ENCODE measurements at regions not wholly inside any gene's neighbourhood (a gene's known extent, or its start where the extent isn't known, plus 50 kb on each side); places are given as distances from the start of the nearest gene placed in this dataset.

DNA sequence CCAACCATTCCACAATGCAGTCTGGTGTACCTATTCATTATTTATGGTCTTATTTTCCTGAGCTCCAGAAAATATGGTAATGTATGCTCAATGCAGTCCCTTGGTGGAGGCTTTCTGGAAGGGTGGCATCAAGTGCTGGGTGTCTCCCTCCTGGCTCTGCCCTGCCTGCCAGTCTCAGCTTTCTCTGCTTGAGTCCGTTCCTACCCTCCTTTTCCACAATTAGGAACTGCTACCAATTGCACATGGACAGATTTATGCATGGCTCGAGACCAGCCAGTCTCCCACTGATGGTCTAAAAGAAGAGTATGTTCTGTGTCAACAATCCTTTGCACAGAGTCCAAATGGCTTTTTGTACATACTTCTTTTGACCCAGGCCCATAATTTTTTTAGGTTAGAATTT, 189.8 kb downstream of the TLE1 start:
- no peak overlapping the region for H3K27ac ChIP-seq (ENCODE audit: low read length)
- intact Hi-C loops (cut with micrococcal nuclease; ENCODE audit: unreplicated experiment): no loop called here
- TF ChIP-seq SIN3A (IDR thresholded peaks at IDR 0.05; ENCODE audit: borderline replicate concordance, insufficient read depth, low read depth, low read length) (no peak), TCF7L2 (IDR thresholded peaks at IDR 0.05; ENCODE audit: low read depth, low read length) (no peak), POLR2AphosphoS5 (IDR thresholded peaks at IDR 0.05; ENCODE audit: low read depth, low read length) (no peak)
- TF ChIP-seq, protein P1, sequence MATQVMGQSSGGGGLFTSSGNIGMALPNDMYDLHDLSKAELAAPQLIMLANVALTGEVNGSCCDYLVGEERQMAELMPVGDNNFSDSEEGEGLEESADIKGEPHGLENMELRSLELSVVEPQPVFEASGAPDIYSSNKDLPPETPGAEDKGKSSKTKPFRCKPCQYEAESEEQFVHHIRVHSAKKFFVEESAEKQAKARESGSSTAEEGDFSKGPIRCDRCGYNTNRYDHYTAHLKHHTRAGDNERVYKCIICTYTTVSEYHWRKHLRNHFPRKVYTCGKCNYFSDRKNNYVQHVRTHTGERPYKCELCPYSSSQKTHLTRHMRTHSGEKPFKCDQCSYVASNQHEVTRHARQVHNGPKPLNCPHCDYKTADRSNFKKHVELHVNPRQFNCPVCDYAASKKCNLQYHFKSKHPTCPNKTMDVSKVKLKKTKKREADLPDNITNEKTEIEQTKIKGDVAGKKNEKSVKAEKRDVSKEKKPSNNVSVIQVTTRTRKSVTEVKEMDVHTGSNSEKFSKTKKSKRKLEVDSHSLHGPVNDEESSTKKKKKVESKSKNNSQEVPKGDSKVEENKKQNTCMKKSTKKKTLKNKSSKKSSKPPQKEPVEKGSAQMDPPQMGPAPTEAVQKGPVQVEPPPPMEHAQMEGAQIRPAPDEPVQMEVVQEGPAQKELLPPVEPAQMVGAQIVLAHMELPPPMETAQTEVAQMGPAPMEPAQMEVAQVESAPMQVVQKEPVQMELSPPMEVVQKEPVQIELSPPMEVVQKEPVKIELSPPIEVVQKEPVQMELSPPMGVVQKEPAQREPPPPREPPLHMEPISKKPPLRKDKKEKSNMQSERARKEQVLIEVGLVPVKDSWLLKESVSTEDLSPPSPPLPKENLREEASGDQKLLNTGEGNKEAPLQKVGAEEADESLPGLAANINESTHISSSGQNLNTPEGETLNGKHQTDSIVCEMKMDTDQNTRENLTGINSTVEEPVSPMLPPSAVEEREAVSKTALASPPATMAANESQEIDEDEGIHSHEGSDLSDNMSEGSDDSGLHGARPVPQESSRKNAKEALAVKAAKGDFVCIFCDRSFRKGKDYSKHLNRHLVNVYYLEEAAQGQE (IDR thresholded peaks at IDR 0.05; ENCODE audit: insufficient read depth in 1 of 2, low read depth in 2 of 2, low read length in 1 of 2): no peak
- TF ChIP-seq, protein P2, sequence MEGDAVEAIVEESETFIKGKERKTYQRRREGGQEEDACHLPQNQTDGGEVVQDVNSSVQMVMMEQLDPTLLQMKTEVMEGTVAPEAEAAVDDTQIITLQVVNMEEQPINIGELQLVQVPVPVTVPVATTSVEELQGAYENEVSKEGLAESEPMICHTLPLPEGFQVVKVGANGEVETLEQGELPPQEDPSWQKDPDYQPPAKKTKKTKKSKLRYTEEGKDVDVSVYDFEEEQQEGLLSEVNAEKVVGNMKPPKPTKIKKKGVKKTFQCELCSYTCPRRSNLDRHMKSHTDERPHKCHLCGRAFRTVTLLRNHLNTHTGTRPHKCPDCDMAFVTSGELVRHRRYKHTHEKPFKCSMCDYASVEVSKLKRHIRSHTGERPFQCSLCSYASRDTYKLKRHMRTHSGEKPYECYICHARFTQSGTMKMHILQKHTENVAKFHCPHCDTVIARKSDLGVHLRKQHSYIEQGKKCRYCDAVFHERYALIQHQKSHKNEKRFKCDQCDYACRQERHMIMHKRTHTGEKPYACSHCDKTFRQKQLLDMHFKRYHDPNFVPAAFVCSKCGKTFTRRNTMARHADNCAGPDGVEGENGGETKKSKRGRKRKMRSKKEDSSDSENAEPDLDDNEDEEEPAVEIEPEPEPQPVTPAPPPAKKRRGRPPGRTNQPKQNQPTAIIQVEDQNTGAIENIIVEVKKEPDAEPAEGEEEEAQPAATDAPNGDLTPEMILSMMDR (IDR thresholded peaks at IDR 0.05): no peak
- POLR2A ChIA-PET: no interaction called here
- CTCF ChIA-PET: no interaction called here
- BruUV-seq (replicated peaks): no TSS peak
- no peak overlapping the region for H3K4me3 ChIP-seq (ENCODE audit: low read depth in 2 of 2, low read length in 2 of 2)
- H3K27me3 ChIP-seq (ENCODE audit: control insufficient read depth, insufficient read depth, low read length): no peaks in the 10 kb centered on the region
- ATAC-seq: no peak
- H3K4me1 ChIP-seq (ENCODE audit: control insufficient read depth, insufficient read depth, low read length): no peaks in the 10 kb centered on the region
- no peaks in the 10 kb centered on the region for H3K9me3 ChIP-seq (ENCODE audit: control insufficient read depth, insufficient read depth, low read depth, low read length)
- no peak for DNase-seq (ENCODE audit: low read depth, low spot score)
- in situ Hi-C loops (cut with HindIII; ENCODE audit: low pct_unique_long_range_greater_than_20kb, low sequenced_read_pairs): no loop called here
- no peaks in the 10 kb centered on the region for H3K36me3 ChIP-seq (ENCODE audit: control insufficient read depth, insufficient read depth, low read length)

DNA sequence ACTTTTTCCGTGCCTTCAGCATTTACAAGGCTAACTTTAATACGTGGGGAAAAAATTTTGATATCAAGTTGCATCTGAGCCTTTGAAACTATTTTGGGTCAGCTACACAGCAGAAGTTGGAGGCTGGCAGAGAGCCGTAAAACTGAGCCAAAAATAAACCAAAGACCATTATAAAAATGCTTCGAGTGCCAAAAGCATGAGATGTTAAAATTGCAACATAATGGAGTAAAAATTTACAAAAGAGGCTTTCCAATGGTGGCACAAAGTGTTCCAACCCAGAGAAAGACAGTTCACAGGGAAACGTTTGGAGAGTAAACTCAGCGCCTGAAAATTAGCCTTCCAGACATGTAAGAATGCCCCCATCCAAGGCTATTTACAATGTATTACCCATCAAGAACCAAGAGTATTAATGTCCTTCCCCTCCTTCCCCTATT, 190.3 kb downstream of the TLE1 start:
- H3K36me3 ChIP-seq (ENCODE audit: control insufficient read depth, insufficient read depth, low read length): no peaks in the 10 kb centered on the region
- no peaks in the 10 kb centered on the region for H3K9me3 ChIP-seq (ENCODE audit: control insufficient read depth, insufficient read depth, low read depth, low read length)
- no peaks in the 10 kb centered on the region for H3K27me3 ChIP-seq (ENCODE audit: control insufficient read depth, insufficient read depth, low read length)
- intact Hi-C loops (cut with micrococcal nuclease; ENCODE audit: unreplicated experiment): no loop called here
- CTCF ChIA-PET: no interaction called here
- H3K27ac ChIP-seq (ENCODE audit: low read length): no peak overlapping the region
- no peak for DNase-seq (ENCODE audit: low read depth, low spot score)
- BruUV-seq (replicated peaks): no TSS peak
- in situ Hi-C loops (cut with HindIII; ENCODE audit: low pct_unique_long_range_greater_than_20kb, low sequenced_read_pairs): no loop called here
- TF ChIP-seq, protein P2 (IDR thresholded peaks at IDR 0.05): no peak
- TF ChIP-seq TCF7L2 (IDR thresholded peaks at IDR 0.05; ENCODE audit: low read depth, low read length): no peak
- TF ChIP-seq, protein P1 (IDR thresholded peaks at IDR 0.05; ENCODE audit: insufficient read depth in 1 of 2, low read depth in 2 of 2, low read length in 1 of 2): no peak
- TF ChIP-seq SIN3A (IDR thresholded peaks at IDR 0.05; ENCODE audit: borderline replicate concordance, insufficient read depth, low read depth, low read length): no peak
- TF ChIP-seq POLR2AphosphoS5 (IDR thresholded peaks at IDR 0.05; ENCODE audit: low read depth, low read length): no peak
- POLR2A ChIA-PET: no interaction called here
- ATAC-seq: no peak
- H3K4me3 ChIP-seq (ENCODE audit: low read depth in 2 of 2, low read length in 2 of 2): no peak overlapping the region
- H3K4me1 ChIP-seq (ENCODE audit: control insufficient read depth, insufficient read depth, low read length): no peaks in the 10 kb centered on the region

Data from Panc1 (cell line).